ENCODE measurements at regions not wholly inside any gene's neighbourhood (a gene's known extent, or its start where the extent isn't known, plus 50 kb on each side); places are given as distances from the start of the nearest gene placed in this dataset.

- TF ChIP-seq POLR2A (IDR thresholded peaks at IDR 0.05) (no peak), CTCF (IDR thresholded peaks at IDR 0.05) (no peak), POLR2AphosphoS5 (IDR thresholded peaks at IDR 0.05; ENCODE audit: insufficient read depth in 1 of 2, low read depth in 1 of 2) (no peak)
Measured at GRCh38 chr10:9296190-9296589, 1241.7 kb downstream of the GATA3 start.
